ENCODE measurements at regions not wholly inside any gene's neighbourhood (a gene's known extent, or its start where the extent isn't known, plus 50 kb on each side); places are given as distances from the start of the nearest gene placed in this dataset.

- RAD21 ChIA-PET (ENCODE audit: low non-redundant PET in 1 of 2, low total read pairs in 2 of 2, uncharacterized antibody in 2 of 2, unreplicated experiment in 2 of 2), result no interaction called here
- H3K79me2 ChIP-seq (ENCODE audit: insufficient read depth, low read length), result no peaks in the 10 kb centered on the region
- no peak for TF ChIP-seq ELF1 (IDR thresholded peaks at IDR 0.05; ENCODE audit: borderline replicate concordance, low read depth)
- no peak for TF ChIP-seq YY1 (IDR thresholded peaks at IDR 0.05; ENCODE audit: extremely low read depth, insufficient replicate concordance, low read depth, low read length)
- no peak for TF ChIP-seq TCF7L2 (IDR thresholded peaks at IDR 0.05; ENCODE audit: borderline replicate concordance, extremely low read depth, insufficient read depth, insufficient read length)
- TF ChIP-seq, protein P1, sequence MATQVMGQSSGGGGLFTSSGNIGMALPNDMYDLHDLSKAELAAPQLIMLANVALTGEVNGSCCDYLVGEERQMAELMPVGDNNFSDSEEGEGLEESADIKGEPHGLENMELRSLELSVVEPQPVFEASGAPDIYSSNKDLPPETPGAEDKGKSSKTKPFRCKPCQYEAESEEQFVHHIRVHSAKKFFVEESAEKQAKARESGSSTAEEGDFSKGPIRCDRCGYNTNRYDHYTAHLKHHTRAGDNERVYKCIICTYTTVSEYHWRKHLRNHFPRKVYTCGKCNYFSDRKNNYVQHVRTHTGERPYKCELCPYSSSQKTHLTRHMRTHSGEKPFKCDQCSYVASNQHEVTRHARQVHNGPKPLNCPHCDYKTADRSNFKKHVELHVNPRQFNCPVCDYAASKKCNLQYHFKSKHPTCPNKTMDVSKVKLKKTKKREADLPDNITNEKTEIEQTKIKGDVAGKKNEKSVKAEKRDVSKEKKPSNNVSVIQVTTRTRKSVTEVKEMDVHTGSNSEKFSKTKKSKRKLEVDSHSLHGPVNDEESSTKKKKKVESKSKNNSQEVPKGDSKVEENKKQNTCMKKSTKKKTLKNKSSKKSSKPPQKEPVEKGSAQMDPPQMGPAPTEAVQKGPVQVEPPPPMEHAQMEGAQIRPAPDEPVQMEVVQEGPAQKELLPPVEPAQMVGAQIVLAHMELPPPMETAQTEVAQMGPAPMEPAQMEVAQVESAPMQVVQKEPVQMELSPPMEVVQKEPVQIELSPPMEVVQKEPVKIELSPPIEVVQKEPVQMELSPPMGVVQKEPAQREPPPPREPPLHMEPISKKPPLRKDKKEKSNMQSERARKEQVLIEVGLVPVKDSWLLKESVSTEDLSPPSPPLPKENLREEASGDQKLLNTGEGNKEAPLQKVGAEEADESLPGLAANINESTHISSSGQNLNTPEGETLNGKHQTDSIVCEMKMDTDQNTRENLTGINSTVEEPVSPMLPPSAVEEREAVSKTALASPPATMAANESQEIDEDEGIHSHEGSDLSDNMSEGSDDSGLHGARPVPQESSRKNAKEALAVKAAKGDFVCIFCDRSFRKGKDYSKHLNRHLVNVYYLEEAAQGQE (IDR thresholded peaks at IDR 0.05; ENCODE audit: low read depth), result no peak
- no peak for TF ChIP-seq CBX3 (IDR thresholded peaks at IDR 0.05; ENCODE audit: low read depth)
- TF ChIP-seq ZBTB33 (IDR thresholded peaks at IDR 0.05; ENCODE audit: extremely low read depth, insufficient replicate concordance, low read length), result no peak
- no peak for TF ChIP-seq ZFX (IDR thresholded peaks at IDR 0.05)
- no peak for TF ChIP-seq ZNF274 (IDR thresholded peaks at IDR 0.05; ENCODE audit: low read depth, low read length)
- TF ChIP-seq FOSL1 (IDR thresholded peaks at IDR 0.05; ENCODE audit: low read depth), result no peak
- TF ChIP-seq JUND (IDR thresholded peaks at IDR 0.05), result no peak
- no peak for TF ChIP-seq EGR1 (IDR thresholded peaks at IDR 0.05; ENCODE audit: low read depth)
- no peak for TF ChIP-seq CTCF (IDR thresholded peaks at IDR 0.05 in 2 of 3, conservative IDR thresholded peaks at IDR 0.05 in 1 of 3; ENCODE audit: borderline replicate concordance in 1 of 3, insufficient read depth in 1 of 3, low read depth in 2 of 3, low read length in 2 of 3)
- TF ChIP-seq POLR2AphosphoS5 (IDR thresholded peaks at IDR 0.05; ENCODE audit: low read depth, low read length), result no peak
- TF ChIP-seq POLR2A (IDR thresholded peaks at IDR 0.05; ENCODE audit: borderline replicate concordance, extremely low read depth, insufficient read depth, insufficient read length), result no peak
- TF ChIP-seq, protein P2, sequence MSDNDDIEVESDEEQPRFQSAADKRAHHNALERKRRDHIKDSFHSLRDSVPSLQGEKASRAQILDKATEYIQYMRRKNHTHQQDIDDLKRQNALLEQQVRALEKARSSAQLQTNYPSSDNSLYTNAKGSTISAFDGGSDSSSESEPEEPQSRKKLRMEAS (IDR thresholded peaks at IDR 0.05), result no peak
- TF ChIP-seq SIN3A (IDR thresholded peaks at IDR 0.05; ENCODE audit: low read depth), result no peak
Measured at GRCh38 chr4:56102601-56103000, 153.9 kb downstream of the CEP135 start.

More at GRCh38 chr4:56102601-56103000, 153.9 kb downstream of the CEP135 start:
- Histone ChIP-seq H2AFZ (ENCODE audit: low read depth, low read length, poor library complexity, severe bottlenecking) (no peak overlapping the region), H3K4me2 (ENCODE audit: low read length) (no peak overlapping the region), H4K20me1 (ENCODE audit: insufficient read depth) (no peaks in the 10 kb centered on the region), H3K9ac (ENCODE audit: low read length) (no peak overlapping the region), H3K36me3 (ENCODE audit: control insufficient read depth in 1 of 2, insufficient read depth in 2 of 2, low read length in 2 of 2) (no peaks in the 10 kb centered on the region), H3K9me2 (ENCODE audit: insufficient read depth) (no peaks in the 10 kb centered on the region), H3K4me1 (ENCODE audit: control insufficient read depth in 1 of 2, insufficient read depth in 2 of 2, low read length in 2 of 2) (peaks cover 7 to 14% of the 10 kb centered on the region in 2 experiments; a peak in 2 of 4 replicates), H3K4me3 (replicated peaks in 1 of 2; ENCODE audit: low read depth in 1 of 2, low read length in 2 of 2) (no peak overlapping the region), H3K9me3 (ENCODE audit: control insufficient read depth in 1 of 2, insufficient read depth in 1 of 2, low read depth in 1 of 2, low read length in 2 of 2) (no peaks in the 10 kb centered on the region), H3K27ac (ENCODE audit: low read depth, low read length) (no peak overlapping the region), H3K27me3 (ENCODE audit: insufficient read depth, low read length) (no peaks in the 10 kb centered on the region)
- DNase-seq (ENCODE audit: low read depth, low spot score) (no peak), ATAC-seq (no peak)
- ChIA-PET CTCF (no interaction called here), POLR2A (no interaction called here)
- BruUV-seq (replicated peaks), result no TSS peak
- intact Hi-C loops (cut with micrococcal nuclease), result no loop called here

Measured in HCT116 (cell line).